A673 (cell line): ENCODE measurements at regions not wholly inside any gene's neighbourhood (a gene's known extent, or its start where the extent isn't known, plus 50 kb on each side); places are given as distances from the start of the nearest gene placed in this dataset.

Source experiments
- CTCF ChIP-seq: fragments of 300-800, 200-600 bp; sonication (generic); conservative IDR thresholded peaks from 2 replicates; pipeline ENCODE4 v1.5.1; 2017; ENCODE audit warnings: low read depth, mild to moderate bottlenecking, antibody characterized with exemption, low read length, moderate library complexity, mixed read lengths
- EZH2 ChIP-seq: fragments of 200-600 bp; sonication (generic); IDR thresholded peaks from 2 replicates; pipeline ENCODE4 v1.6.1; 2017; ENCODE audit warnings: borderline replicate concordance, low read depth, mild to moderate bottlenecking, mixed read lengths, antibody characterized with exemption, low read length; ENCODE audit not compliant: poor library complexity, severe bottlenecking

- TF ChIP-seq CTCF, result no peak
- no peak for TF ChIP-seq EZH2
Observed at GRCh38 chr4:36614011-36614410, 332.6 kb downstream of the DTHD1 start.
